ENCODE measurements at regions not wholly inside any gene's neighbourhood (a gene's known extent, or its start where the extent isn't known, plus 50 kb on each side); places are given as distances from the start of the nearest gene placed in this dataset.

- Mint-ChIP-seq H3K27ac (no peak overlapping the region), H3K4me3 (no peak overlapping the region), H3K9me3 (peaks cover 3% of the 10 kb centered on the region), H3K4me1 (no peaks in the 10 kb centered on the region), H3K36me3 (no peaks in the 10 kb centered on the region)
- DNase-seq (ENCODE audit: low spot score in 2 of 2) (no peak), ATAC-seq (no peak)
Measured at GRCh38 chr2:58665154-58665553, 424.0 kb upstream of the FANCL start.

- DNase-seq (ENCODE audit: low spot score in 2 of 2) (no peak), ATAC-seq (no peak)
- Mint-ChIP-seq H3K9me3 (peaks cover 3% of the 10 kb centered on the region), H3K27ac (no peak overlapping the region), H3K4me3 (no peak overlapping the region), H3K36me3 (no peaks in the 10 kb centered on the region), H3K4me1 (no peaks in the 10 kb centered on the region)
Measured at GRCh38 chr2:58664523-58665151, 423.5 kb upstream of the FANCL start.

GRCh38 chr2:58660046-58660445 lies 418.9 kb upstream of the FANCL start:
- Mint-ChIP-seq H3K27ac (no peak overlapping the region), H3K36me3 (no peaks in the 10 kb centered on the region), H3K9me3 (no peaks in the 10 kb centered on the region), H3K4me1 (no peaks in the 10 kb centered on the region), H3K4me3 (no peak overlapping the region)
- no peak for DNase-seq (ENCODE audit: low spot score in 2 of 2)
- ATAC-seq, result no peak

GRCh38 chr2:58655152-58655551 lies 414.0 kb upstream of the FANCL start:
- no peaks in the 10 kb centered on the region for H3K36me3 Mint-ChIP-seq
- no peak overlapping the region for H3K27ac Mint-ChIP-seq
- H3K4me3 Mint-ChIP-seq, result no peak overlapping the region
- no peaks in the 10 kb centered on the region for H3K9me3 Mint-ChIP-seq
- DNase-seq (ENCODE audit: low spot score in 2 of 2), result no peak
- ATAC-seq, result no peak
- H3K4me1 Mint-ChIP-seq, result no peaks in the 10 kb centered on the region

GRCh38 chr2:58651930-58652329 lies 410.8 kb upstream of the FANCL start:
- DNase-seq (ENCODE audit: low spot score in 2 of 2) (no peak), ATAC-seq (no peak)
- Mint-ChIP-seq H3K9me3 (no peaks in the 10 kb centered on the region), H3K27ac (no peak overlapping the region), H3K4me3 (no peak overlapping the region), H3K4me1 (no peaks in the 10 kb centered on the region), H3K36me3 (no peaks in the 10 kb centered on the region)

- no peaks in the 10 kb centered on the region for H3K36me3 Mint-ChIP-seq
- no peak overlapping the region for H3K27ac Mint-ChIP-seq
- DNase-seq (ENCODE audit: low spot score in 2 of 2) (no peak), ATAC-seq (no peak)
- no peak overlapping the region for H3K4me3 Mint-ChIP-seq
- H3K4me1 Mint-ChIP-seq, result no peaks in the 10 kb centered on the region
- H3K9me3 Mint-ChIP-seq, result no peaks in the 10 kb centered on the region
Measured at GRCh38 chr2:58650781-58651180, 409.7 kb upstream of the FANCL start.

GRCh38 chr2:58649756-58650155 lies 408.6 kb upstream of the FANCL start:
- Mint-ChIP-seq H3K9me3 (no peaks in the 10 kb centered on the region), H3K4me3 (no peak overlapping the region), H3K4me1 (no peaks in the 10 kb centered on the region), H3K36me3 (no peaks in the 10 kb centered on the region), H3K27ac (no peak overlapping the region)
- no peak for DNase-seq (ENCODE audit: low spot score in 2 of 2)
- no peak for ATAC-seq

GRCh38 chr2:58645017-58645416 lies 403.9 kb upstream of the FANCL start:
- H3K4me1 Mint-ChIP-seq, result no peaks in the 10 kb centered on the region
- H3K27ac Mint-ChIP-seq, result no peak overlapping the region
- ATAC-seq (no peak), DNase-seq (ENCODE audit: low spot score in 2 of 2) (no peak)
- no peaks in the 10 kb centered on the region for H3K9me3 Mint-ChIP-seq
- H3K4me3 Mint-ChIP-seq, result no peak overlapping the region
- no peaks in the 10 kb centered on the region for H3K36me3 Mint-ChIP-seq

- no peaks in the 10 kb centered on the region for H3K9me3 Mint-ChIP-seq
- no peaks in the 10 kb centered on the region for H3K36me3 Mint-ChIP-seq
- ATAC-seq, result no peak
- no peak overlapping the region for H3K4me3 Mint-ChIP-seq
- no peaks in the 10 kb centered on the region for H3K4me1 Mint-ChIP-seq
- no peak overlapping the region for H3K27ac Mint-ChIP-seq
- DNase-seq (ENCODE audit: low spot score in 2 of 2), result no peak
Measured at GRCh38 chr2:58644451-58644850, 403.3 kb upstream of the FANCL start.

- Mint-ChIP-seq H3K36me3 (no peaks in the 10 kb centered on the region), H3K4me3 (no peak overlapping the region), H3K27ac (no peak overlapping the region), H3K9me3 (no peaks in the 10 kb centered on the region), H3K4me1 (no peaks in the 10 kb centered on the region)
- DNase-seq (ENCODE audit: low spot score in 2 of 2) (no peak), ATAC-seq (no peak)
Measured at GRCh38 chr2:58641001-58641400, 399.9 kb upstream of the FANCL start.

GRCh38 chr2:58640042-58640441 lies 398.9 kb upstream of the FANCL start:
- Mint-ChIP-seq H3K4me1 (no peaks in the 10 kb centered on the region), H3K36me3 (no peaks in the 10 kb centered on the region), H3K4me3 (no peak overlapping the region), H3K27ac (no peak overlapping the region), H3K9me3 (no peaks in the 10 kb centered on the region)
- ATAC-seq (no peak), DNase-seq (ENCODE audit: low spot score in 2 of 2) (no peak)

GRCh38 chr2:58638256-58638805 lies 397.2 kb upstream of the FANCL start:
- H3K4me1 Mint-ChIP-seq, result no peaks in the 10 kb centered on the region
- ATAC-seq (no peak), DNase-seq (ENCODE audit: low spot score in 2 of 2) (no peak)
- no peaks in the 10 kb centered on the region for H3K36me3 Mint-ChIP-seq
- no peaks in the 10 kb centered on the region for H3K9me3 Mint-ChIP-seq
- no peak overlapping the region for H3K27ac Mint-ChIP-seq
- H3K4me3 Mint-ChIP-seq, result no peak overlapping the region

GRCh38 chr2:58636872-58637271 lies 395.7 kb upstream of the FANCL start:
- no peak for ATAC-seq
- Mint-ChIP-seq H3K9me3 (no peaks in the 10 kb centered on the region), H3K4me3 (no peak overlapping the region), H3K36me3 (no peaks in the 10 kb centered on the region), H3K4me1 (no peaks in the 10 kb centered on the region), H3K27ac (no peak overlapping the region)
- no peak for DNase-seq (ENCODE audit: low spot score in 2 of 2)

GRCh38 chr2:58635801-58636375 lies 394.8 kb upstream of the FANCL start:
- Mint-ChIP-seq H3K36me3 (no peaks in the 10 kb centered on the region), H3K4me3 (no peak overlapping the region), H3K4me1 (no peaks in the 10 kb centered on the region), H3K27ac (no peak overlapping the region), H3K9me3 (no peaks in the 10 kb centered on the region)
- no peak for DNase-seq (ENCODE audit: low spot score in 2 of 2)
- ATAC-seq, result no peak

- H3K9me3 Mint-ChIP-seq, result no peaks in the 10 kb centered on the region
- ATAC-seq, result no peak
- no peak overlapping the region for H3K27ac Mint-ChIP-seq
- no peaks in the 10 kb centered on the region for H3K36me3 Mint-ChIP-seq
- no peak overlapping the region for H3K4me3 Mint-ChIP-seq
- H3K4me1 Mint-ChIP-seq, result no peaks in the 10 kb centered on the region
- no peak for DNase-seq (ENCODE audit: low spot score in 2 of 2)
Measured at GRCh38 chr2:58634653-58635370, 393.7 kb upstream of the FANCL start.
